Left ventricle myocardium inferior (tissue), 1 donor: ENCODE measurements at regions not wholly inside any gene's neighbourhood (a gene's known extent, or its start where the extent isn't known, plus 50 kb on each side); places are given as distances from the start of the nearest gene placed in this dataset.

Experiments used
- DNase-seq: peaks from one replicate; pipeline ENCODE4 v3.0.0-alpha.2; 2020
- H3K27ac ChIP-seq: fragments of 200-600 bp; replicated peaks from 2 replicates; pipeline ENCODE4 v1.8.0; 2021
- H3K27me3 ChIP-seq: fragments of 200-600 bp; 2 replicates; pipeline ENCODE4 v1.8.0; 2021; ENCODE audit warnings: low read depth
- H3K36me3 ChIP-seq: fragments of 200-600 bp; 2 replicates; pipeline ENCODE4 v1.8.0; 2021
- H3K4me1 ChIP-seq: fragments of 200-600 bp; 2 replicates; pipeline ENCODE4 v1.8.0; 2021
- H3K4me3 ChIP-seq: fragments of 200-600 bp; 2 replicates; pipeline ENCODE4 v1.8.0; 2021; ENCODE audit warnings: mild to moderate bottlenecking, moderate library complexity
- H3K9me3 ChIP-seq: fragments of 200-600 bp; replicated peaks from 2 replicates; pipeline ENCODE4 v1.8.0; 2021
- CTCF ChIP-seq: fragments of 200-600 bp; IDR thresholded peaks from 2 replicates; pipeline ENCODE4 v1.8.0; 2021; ENCODE audit warnings: antibody characterized with exemption, mild to moderate bottlenecking, borderline replicate concordance
- intact Hi-C: fragments of 100-400 bp; cut with micrococcal nuclease; formaldehyde crosslinking; loops from one replicate; pipeline ENCODE4 v1.11.0; 2022
- donor health status: DM: no; HTN: yes; CAD: no; lungs with severe emphysema.

DNA sequence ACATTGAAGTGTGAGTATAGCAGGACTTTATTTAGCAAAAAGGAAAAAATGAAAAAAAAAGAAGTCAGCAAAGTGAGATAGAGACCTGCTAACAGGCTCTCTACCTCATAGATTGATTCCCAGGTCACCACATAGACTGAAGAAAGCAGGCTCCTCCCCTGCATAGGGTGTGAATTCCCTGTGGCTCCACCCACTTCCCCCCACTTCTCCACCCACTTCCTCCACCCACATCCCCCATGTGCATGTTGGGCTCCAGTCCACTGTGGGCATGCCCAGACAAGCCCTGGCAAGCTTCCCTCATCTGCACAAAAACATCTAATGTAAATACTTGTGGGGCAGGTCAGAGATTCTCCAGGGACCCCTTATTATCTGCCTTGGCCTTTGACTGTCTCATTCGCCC, 97.8 kb downstream of the TMEM47 start:
- DNase-seq: no peak
- TF ChIP-seq CTCF: no peak
- H3K27ac ChIP-seq: no peak overlapping the region
- intact Hi-C loops: no loop called here
- no peak overlapping the region for H3K4me3 ChIP-seq
- no peaks in the 10 kb centered on the region for H3K27me3 ChIP-seq
- no peaks in the 10 kb centered on the region for H3K36me3 ChIP-seq
- no peaks in the 10 kb centered on the region for H3K9me3 ChIP-seq
- no peaks in the 10 kb centered on the region for H3K4me1 ChIP-seq

GRCh38 chrX:34557733-34558132, 99.4 kb downstream of the TMEM47 start:
- H3K4me1 ChIP-seq: no peaks in the 10 kb centered on the region
- TF ChIP-seq CTCF: no peak
- no peak for DNase-seq
- H3K27ac ChIP-seq: no peak overlapping the region
- no peaks in the 10 kb centered on the region for H3K36me3 ChIP-seq
- H3K9me3 ChIP-seq: no peaks in the 10 kb centered on the region
- no peaks in the 10 kb centered on the region for H3K27me3 ChIP-seq
- H3K4me3 ChIP-seq: no peak overlapping the region
- intact Hi-C loops: no loop called here

GRCh38 chrX:34555481-34555880, 101.6 kb downstream of the TMEM47 start:
- Histone ChIP-seq H3K4me3 (no peak overlapping the region), H3K27me3 (no peaks in the 10 kb centered on the region), H3K36me3 (no peaks in the 10 kb centered on the region), H3K27ac (no peak overlapping the region), H3K9me3 (no peaks in the 10 kb centered on the region), H3K4me1 (no peaks in the 10 kb centered on the region)
- no peak for TF ChIP-seq CTCF
- no peak for DNase-seq
- intact Hi-C loops: no loop called here

- TF ChIP-seq CTCF: no peak
- H3K27me3 ChIP-seq: no peaks in the 10 kb centered on the region
- H3K27ac ChIP-seq: no peak overlapping the region
- H3K4me1 ChIP-seq: no peaks in the 10 kb centered on the region
- no peaks in the 10 kb centered on the region for H3K9me3 ChIP-seq
- intact Hi-C loops: no loop called here
- H3K36me3 ChIP-seq: no peaks in the 10 kb centered on the region
- H3K4me3 ChIP-seq: no peak overlapping the region
- no peak for DNase-seq
Observed at GRCh38 chrX:34546366-34546765, 110.7 kb downstream of the TMEM47 start.

GRCh38 chrX:34528081-34528480, 129.0 kb downstream of the TMEM47 start:
- Histone ChIP-seq H3K27me3 (no peaks in the 10 kb centered on the region), H3K27ac (no peak overlapping the region), H3K4me1 (no peaks in the 10 kb centered on the region), H3K36me3 (no peaks in the 10 kb centered on the region), H3K4me3 (no peak overlapping the region), H3K9me3 (no peaks in the 10 kb centered on the region)
- intact Hi-C loops: no loop called here
- DNase-seq: no peak
- no peak for TF ChIP-seq CTCF

GRCh38 chrX:34521563-34521962, 135.5 kb downstream of the TMEM47 start:
- no peaks in the 10 kb centered on the region for H3K4me1 ChIP-seq
- no peaks in the 10 kb centered on the region for H3K36me3 ChIP-seq
- no peak overlapping the region for H3K27ac ChIP-seq
- H3K4me3 ChIP-seq: no peak overlapping the region
- no peaks in the 10 kb centered on the region for H3K27me3 ChIP-seq
- intact Hi-C loops: no loop called here
- no peak for DNase-seq
- no peaks in the 10 kb centered on the region for H3K9me3 ChIP-seq
- no peak for TF ChIP-seq CTCF
